Stimulated activated naive CD4-positive, alpha-beta T cell treated with Interleukin-2 at 50 U/mL for 16 hours (primary cell): ENCODE measurements at regions not wholly inside any gene's neighbourhood (a gene's known extent, or its start where the extent isn't known, plus 50 kb on each side); places are given as distances from the start of the nearest gene placed in this dataset.

Source experiments
- DNase-seq: peaks from one replicate; lab custom pipeline; 2025; lab: John Stamatoyannopoulos, UW

GRCh38 chr17:83178533-83179304 lies 99.3 kb downstream of the METRNL start:
- no peak for DNase-seq

- no peak for DNase-seq
Measured at GRCh38 chr17:83179374-83179773, 100.0 kb downstream of the METRNL start.

GRCh38 chr17:83179811-83180210 lies 100.4 kb downstream of the METRNL start:
- DNase-seq, result no peak

- DNase-seq, result no peak
Measured at GRCh38 chr17:83180264-83180995, 101.0 kb downstream of the METRNL start.

GRCh38 chr17:83180996-83181481 lies 101.6 kb downstream of the METRNL start:
- DNase-seq, result no peak

GRCh38 chr17:83181991-83182619 lies 102.7 kb downstream of the METRNL start:
- no peak for DNase-seq

GRCh38 chr17:83182620-83183101 lies 103.3 kb downstream of the METRNL start:
- no peak for DNase-seq

GRCh38 chr17:83183145-83183948 lies 103.9 kb downstream of the METRNL start:
- no peak for DNase-seq

- no peak for DNase-seq
Measured at GRCh38 chr17:83183951-83184506, 104.6 kb downstream of the METRNL start.

GRCh38 chr17:83185023-83186002 lies 105.9 kb downstream of the METRNL start:
- no peak for DNase-seq

GRCh38 chr17:83186226-83186625 lies 106.8 kb downstream of the METRNL start:
- DNase-seq, result no peak

- no peak for DNase-seq
Measured at GRCh38 chr17:83186751-83187421, 107.5 kb downstream of the METRNL start.

GRCh38 chr17:83187782-83188311 lies 108.4 kb downstream of the METRNL start:
- no peak for DNase-seq

GRCh38 chr17:83189044-83190003 lies 109.9 kb downstream of the METRNL start:
- no peak for DNase-seq

GRCh38 chr17:83190004-83190385 lies 110.6 kb downstream of the METRNL start:
- DNase-seq, result no peak

GRCh38 chr17:83190601-83191387 lies 111.4 kb downstream of the METRNL start:
- no peak for DNase-seq

- DNase-seq, result no peak
Measured at GRCh38 chr17:83191388-83192160, 112.2 kb downstream of the METRNL start.
